ENCODE measurements at regions not wholly inside any gene's neighbourhood (a gene's known extent, or its start where the extent isn't known, plus 50 kb on each side); places are given as distances from the start of the nearest gene placed in this dataset.

DNA sequence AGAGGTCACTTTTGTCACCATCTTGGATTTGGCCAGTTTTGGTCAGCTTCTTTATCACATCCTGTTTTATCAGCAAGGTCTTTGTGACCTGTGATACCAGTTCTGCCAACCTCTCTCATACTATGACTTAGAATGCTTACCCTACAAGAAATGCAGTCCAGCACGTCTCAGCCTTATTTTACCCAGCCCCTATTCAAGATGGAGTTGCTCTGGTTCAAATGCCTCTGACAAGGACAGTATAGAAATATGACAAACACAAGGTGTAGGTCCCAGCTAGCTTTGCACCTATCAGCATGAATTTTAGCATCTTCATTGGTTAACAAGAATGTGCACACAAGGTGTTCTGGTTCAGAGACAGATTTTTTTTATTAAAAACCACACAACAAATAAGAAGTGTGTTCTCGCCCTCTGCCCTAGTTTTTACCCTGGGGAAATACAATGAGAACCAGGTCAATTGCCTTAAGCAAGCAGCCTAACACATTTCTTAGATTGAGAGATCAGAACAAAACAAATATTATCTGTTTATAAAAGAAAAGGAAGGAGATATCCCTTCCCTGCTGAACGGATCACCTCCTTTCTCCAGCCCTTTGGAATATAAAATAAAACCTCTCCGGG is 962.3 kb upstream of the PRKX start:
- H3K9me3 ChIP-seq: no peaks in the 10 kb centered on the region
- no peaks in the 10 kb centered on the region for H3K27me3 ChIP-seq
- 29 to 34% methylated on average over 4 of the region's 4 CpGs for WGBS, 2 donors
- H3K27ac ChIP-seq: no peak overlapping the region
- ATAC-seq (no peak), DNase-seq (no peak)
- no peaks in the 10 kb centered on the region for H3K4me1 ChIP-seq
- H3K4me3 ChIP-seq: no peak overlapping the region
- TF ChIP-seq CTCF (IDR thresholded peaks at IDR 0.05) (no peak), POLR2A (IDR thresholded peaks at IDR 0.05) (no peak)
- H3K36me3 ChIP-seq (replicated peaks in 1 of 2; ENCODE audit: insufficient read depth in 1 of 2, low read depth in 2 of 2): no peaks in the 10 kb centered on the region
- intact Hi-C loops (cut with DNase I): no loop called here

GRCh38 chrX:4674028-4674782 is 960.8 kb upstream of the PRKX start:
- DNase-seq (no peak), ATAC-seq (no peak)
- Histone ChIP-seq H3K4me1 (no peaks in the 10 kb centered on the region), H3K4me3 (no peak overlapping the region), H3K9me3 (no peaks in the 10 kb centered on the region), H3K27ac (no peak overlapping the region), H3K36me3 (replicated peaks in 1 of 2; ENCODE audit: insufficient read depth in 1 of 2, low read depth in 2 of 2) (no peaks in the 10 kb centered on the region), H3K27me3 (no peaks in the 10 kb centered on the region)
- intact Hi-C loops (cut with DNase I): no loop called here
- TF ChIP-seq POLR2A (IDR thresholded peaks at IDR 0.05): no peak
- TF ChIP-seq CTCF (IDR thresholded peaks at IDR 0.05): no peak
- 86 to 90% methylated on average over 6 of the region's 6 CpGs for WGBS, 2 donors

GRCh38 chrX:4671344-4671743 is 957.9 kb upstream of the PRKX start:
- DNase-seq: no peak
- Histone ChIP-seq H3K36me3 (replicated peaks in 1 of 2; ENCODE audit: insufficient read depth in 1 of 2, low read depth in 2 of 2) (no peaks in the 10 kb centered on the region), H3K4me1 (no peaks in the 10 kb centered on the region), H3K27me3 (no peaks in the 10 kb centered on the region), H3K9me3 (no peaks in the 10 kb centered on the region), H3K27ac (no peak overlapping the region), H3K4me3 (no peak overlapping the region)
- intact Hi-C loops (cut with DNase I): no loop called here
- 65 to 87% methylated on average over 3 to 4 of the region's 4 CpGs for WGBS, 2 donors
- TF ChIP-seq CTCF (IDR thresholded peaks at IDR 0.05): no peak
- no peak for TF ChIP-seq POLR2A (IDR thresholded peaks at IDR 0.05)
- no peak for ATAC-seq

GRCh38 chrX:4670606-4671005 is 957.2 kb upstream of the PRKX start:
- Histone ChIP-seq H3K27me3 (no peaks in the 10 kb centered on the region), H3K4me3 (no peak overlapping the region), H3K36me3 (replicated peaks in 1 of 2; ENCODE audit: insufficient read depth in 1 of 2, low read depth in 2 of 2) (no peaks in the 10 kb centered on the region), H3K4me1 (no peaks in the 10 kb centered on the region), H3K27ac (no peak overlapping the region), H3K9me3 (no peaks in the 10 kb centered on the region)
- peak; percentile 17 to 51 (median 28) for DNase-seq
- intact Hi-C loops (cut with DNase I): no loop called here
- peak; percentile 30 for ATAC-seq
- WGBS, 2 donors: 21 to 43% methylated on average over 1 to 5 of the region's 5 CpGs
- TF ChIP-seq CTCF (IDR thresholded peaks at IDR 0.05) (peak in 4 of 7 experiments; percentile 5 to 26 (median 20)), POLR2A (IDR thresholded peaks at IDR 0.05) (no peak)
